NCI-H1436 treated with DMSO at 0.1 percent for 48 hours (cell line): ENCODE measurements at regions not wholly inside any gene's neighbourhood (a gene's known extent, or its start where the extent isn't known, plus 50 kb on each side); places are given as distances from the start of the nearest gene placed in this dataset.
"Not testable (repeated sequence)": the region's sequence is repeated elsewhere in the genome, so short reads cannot be mapped to it uniquely, and the experiment has no call there.

Experiments
- DNase-seq: peaks from one replicate; lab custom pipeline; 2025; lab: John Stamatoyannopoulos, UW

DNA sequence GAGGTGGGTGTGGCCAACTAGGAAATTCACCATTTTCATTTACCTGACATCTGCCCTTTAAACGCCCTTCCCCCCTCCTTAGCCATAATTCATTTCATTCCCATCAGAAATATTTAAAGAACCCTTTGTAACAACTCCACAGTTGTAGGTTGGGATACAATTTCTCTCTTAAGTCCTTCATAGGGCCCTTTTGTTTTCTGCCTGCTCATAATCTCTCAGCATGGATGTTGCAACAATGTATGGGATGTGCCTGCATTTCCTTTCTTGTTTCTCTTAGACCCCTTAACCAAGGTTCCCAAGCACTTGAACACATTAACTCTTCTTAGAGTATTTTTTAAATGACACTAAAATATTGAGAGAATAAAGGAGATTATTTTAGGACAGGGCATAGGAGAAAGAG lies 51.7 kb upstream of the MYO10 start:
- DNase-seq: no peak

- not testable (repeated sequence) for DNase-seq
Observed at GRCh38 chr5:16990817-16991520, 54.9 kb upstream of the MYO10 start.

DNA sequence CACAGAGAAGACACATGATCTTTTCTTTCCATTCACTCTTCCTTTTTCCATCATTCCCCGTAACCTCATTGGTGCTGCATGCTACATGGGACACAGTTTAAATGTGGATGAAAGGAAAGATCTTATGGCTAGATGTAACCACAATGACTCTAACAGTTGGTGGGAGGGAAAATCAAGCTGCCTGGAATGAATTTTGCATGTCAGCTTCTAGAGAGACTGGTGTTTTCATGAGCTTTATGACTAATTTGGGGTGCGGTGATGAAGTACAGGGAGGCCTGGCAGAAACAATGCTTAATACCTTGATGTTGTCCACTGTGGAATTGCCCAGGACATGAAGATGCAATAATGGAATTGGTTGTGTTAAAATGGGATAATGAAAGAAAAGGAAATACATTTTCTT lies 55.9 kb upstream of the MYO10 start:
- DNase-seq: no peak

GRCh38 chr5:16992444-16992843 lies 56.4 kb upstream of the MYO10 start:
- no peak for DNase-seq

DNA sequence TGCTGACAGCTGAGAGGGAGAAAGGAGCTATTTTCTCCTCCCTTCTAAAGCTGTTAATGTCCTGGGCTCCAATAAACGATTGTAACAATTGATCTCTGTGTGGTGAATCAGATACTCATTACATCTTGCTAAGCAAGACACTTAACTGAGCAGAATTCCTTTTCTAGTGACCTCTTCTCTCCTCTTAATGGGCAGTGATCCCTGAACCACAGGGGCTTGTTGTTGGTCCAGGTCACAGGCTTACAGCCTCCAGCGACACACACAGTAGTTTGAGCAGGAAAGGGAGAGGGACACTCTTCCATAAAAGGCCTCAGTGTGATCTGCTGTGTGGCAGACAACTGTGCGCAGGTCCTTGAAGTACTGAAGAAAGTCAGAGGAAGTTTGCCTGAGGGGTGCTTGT lies 58.5 kb upstream of the MYO10 start:
- no peak for DNase-seq

DNA sequence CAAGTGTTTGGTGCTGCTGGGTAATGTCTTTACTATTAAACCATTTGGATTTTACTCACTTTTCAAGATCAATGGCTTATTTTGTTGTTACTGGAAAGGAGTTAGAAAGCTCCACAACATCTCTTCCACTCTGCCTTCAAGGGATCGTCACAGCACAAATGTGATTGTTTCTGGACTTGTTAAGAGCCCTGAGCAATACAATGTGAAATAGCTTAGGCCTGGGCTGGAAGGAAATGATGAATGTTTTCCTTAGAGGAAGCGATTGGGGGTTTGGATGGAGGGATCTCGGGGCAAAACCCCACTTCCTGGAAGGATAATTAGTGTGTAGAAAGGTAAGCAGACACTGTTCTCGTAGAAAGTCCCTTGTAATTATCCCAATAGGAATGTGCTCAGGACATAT lies 59.3 kb upstream of the MYO10 start:
- no peak for DNase-seq

DNA sequence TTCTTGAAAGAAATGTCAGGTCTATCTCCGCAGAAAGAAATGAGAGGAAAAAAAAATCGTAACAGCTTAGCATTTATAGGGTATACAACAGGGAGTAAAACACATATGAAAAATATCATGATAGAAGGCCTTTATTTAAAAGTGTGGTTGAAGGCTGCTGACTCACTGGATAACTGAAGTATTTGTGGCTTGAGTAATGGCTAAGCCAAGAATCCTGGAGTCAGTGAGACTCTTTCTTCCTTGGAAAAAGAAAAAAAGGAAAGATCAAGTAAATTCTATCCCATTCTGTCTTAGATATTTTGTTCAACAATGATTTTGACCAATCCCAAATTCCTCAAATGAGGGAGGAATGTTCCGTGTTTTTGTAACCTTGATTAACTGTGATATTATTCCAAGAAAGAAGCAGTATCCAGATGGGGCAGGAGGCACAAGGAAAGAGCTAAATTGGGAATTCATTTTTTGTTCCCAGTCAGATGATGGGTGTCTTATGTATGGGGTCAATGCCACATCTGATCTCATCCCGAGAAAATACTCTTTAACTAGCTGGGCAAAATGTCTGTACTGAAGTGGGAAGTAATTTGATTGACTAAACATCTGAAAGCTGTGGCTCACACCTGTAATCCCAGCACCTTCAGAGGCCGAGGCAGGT lies 64.3 kb upstream of the MYO10 start:
- DNase-seq: no peak

- DNase-seq: no peak
Observed at GRCh38 chr5:17001428-17001827, 65.3 kb upstream of the MYO10 start.

DNA sequence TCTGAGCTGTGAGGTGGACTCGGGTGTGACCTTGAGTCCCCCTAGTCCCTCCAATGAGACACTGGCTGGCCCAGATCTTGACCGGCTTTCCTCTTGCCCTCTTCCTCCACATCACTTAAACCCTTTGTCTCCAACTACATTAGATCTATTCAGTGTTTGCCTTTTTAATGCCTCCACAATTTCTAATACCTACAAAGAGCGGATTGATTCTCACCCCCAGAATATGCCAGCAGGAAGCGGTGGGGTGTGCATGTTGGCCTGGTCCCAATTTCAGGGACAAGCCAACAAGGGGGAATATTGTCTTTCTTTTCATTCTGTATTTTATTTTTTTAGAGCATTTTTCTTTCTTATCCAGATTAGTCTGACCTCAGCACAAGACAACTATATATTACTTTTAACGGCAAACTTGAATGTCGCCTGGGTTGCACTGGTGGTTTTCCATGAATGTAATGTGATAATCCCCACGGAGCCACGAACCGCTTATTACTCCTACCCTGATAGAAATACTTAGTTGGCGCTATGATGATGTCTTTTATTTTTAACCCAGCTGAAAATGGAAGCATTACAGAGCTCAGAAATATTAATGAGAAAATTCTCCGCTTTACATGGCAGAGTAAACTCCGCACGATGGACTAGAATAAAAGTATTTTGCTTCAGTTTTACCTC lies 68.5 kb upstream of the MYO10 start:
- no peak for DNase-seq

DNA sequence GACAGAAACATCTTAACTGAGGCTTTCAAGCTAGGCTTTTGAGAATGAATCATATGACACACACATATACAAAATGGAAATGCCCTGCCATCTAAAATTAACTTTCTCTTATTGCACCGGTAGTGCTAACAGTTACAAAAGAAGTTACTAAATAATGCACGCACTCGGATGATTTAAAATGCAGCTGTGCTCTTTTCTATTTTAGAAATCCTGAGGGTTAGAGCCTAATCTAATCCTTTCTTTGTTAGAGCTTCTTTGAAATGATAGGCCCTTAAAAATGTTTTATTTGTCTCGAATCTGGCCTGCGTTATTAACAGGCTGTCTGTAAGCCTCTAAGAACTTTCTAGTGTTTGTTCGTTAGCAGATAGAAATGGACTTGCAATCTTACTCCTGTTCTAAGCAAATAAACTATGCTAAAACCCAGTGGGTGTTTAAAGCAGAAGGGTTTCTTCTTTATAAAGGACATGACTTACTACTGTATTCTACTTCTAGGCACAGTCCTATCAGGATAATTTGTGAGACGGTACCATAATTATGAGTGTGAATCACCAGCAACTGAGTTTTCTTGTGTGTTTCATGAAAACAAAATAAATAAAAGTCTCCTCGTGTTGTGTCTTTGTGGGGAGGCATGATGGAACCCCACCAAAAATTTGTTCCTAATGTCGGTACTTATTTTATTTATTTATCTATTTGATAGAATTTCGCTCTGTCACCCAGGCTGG lies 69.2 kb upstream of the MYO10 start:
- DNase-seq: no peak

DNA sequence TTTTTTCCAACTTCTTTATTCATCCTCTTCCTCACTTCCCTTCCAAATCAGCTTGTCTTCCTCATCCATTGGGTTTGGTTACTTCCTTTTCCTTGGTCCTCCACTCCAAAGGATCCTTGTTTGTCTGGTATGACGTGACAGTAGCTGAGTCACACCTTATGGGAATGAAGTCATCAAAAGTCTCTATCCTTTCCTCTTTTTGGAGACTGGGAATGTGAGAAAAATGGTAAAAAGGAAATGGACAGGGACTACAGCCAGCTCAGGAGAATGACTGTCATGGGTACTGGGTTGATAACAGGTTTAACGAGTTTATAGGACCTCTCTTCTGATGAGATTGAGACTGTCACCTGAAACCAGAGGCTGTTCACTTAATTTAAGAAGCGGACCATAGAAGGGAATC lies 76.2 kb upstream of the MYO10 start:
- no peak for DNase-seq

GRCh38 chr5:17014686-17015085 lies 78.6 kb upstream of the MYO10 start:
- no peak for DNase-seq

- no peak for DNase-seq
Observed at GRCh38 chr5:17018871-17019270, 82.8 kb upstream of the MYO10 start.

DNA sequence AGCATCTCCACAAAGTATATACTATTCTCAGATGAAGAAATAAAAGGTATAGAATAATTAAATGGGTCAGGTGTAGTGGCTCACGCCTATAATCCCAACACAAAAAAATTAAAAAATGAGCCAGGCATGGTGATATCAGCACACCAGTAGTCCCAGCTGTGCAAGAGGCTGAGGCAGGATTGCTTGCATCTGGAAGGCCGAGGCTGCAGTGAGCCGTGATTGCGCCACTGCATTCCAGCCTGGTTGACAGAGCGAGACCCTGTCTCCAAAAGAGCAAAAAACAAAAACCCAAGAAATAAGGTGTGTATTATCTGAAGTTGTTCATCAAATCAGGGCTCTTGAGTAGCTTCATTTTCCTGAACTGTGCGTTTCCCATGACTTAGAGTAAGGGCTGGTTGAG lies 83.2 kb upstream of the MYO10 start:
- no peak for DNase-seq

- no peak for DNase-seq
Observed at GRCh38 chr5:17020678-17021601, 84.9 kb upstream of the MYO10 start.

- DNase-seq: no peak
Observed at GRCh38 chr5:17021602-17021932, 85.5 kb upstream of the MYO10 start.

- DNase-seq: no peak
Observed at GRCh38 chr5:17022296-17022695, 86.2 kb upstream of the MYO10 start.

DNA sequence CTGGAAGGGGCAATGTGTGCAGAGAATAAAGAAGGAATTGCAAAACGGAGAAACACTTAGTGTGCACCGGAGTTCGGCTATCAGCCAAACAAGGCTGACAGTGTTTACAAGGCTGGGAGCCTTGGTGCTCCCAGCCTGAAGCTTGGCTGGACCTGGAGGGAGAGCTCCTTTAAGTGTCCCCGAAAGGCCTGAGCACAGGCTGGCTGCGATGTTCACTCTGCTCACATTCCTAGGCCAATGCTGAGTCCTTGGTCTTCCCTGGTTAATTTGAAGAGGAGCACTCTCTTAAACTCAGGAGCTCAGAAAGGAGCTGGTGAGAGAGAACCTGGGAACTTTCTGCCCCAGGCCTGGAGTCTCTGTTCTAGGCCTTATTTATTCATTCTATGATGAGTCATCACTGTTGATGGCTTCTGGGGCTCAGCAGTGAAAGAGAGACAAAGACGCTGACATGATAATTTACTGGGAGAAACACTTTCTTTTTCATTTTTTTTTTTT lies 88.6 kb upstream of the MYO10 start:
- no peak for DNase-seq

- not testable (repeated sequence) for DNase-seq
Observed at GRCh38 chr5:17031659-17032277, 95.7 kb upstream of the MYO10 start.

GRCh38 chr5:17032314-17032985 lies 96.4 kb upstream of the MYO10 start:
- not testable (repeated sequence) for DNase-seq

GRCh38 chr5:17034992-17035391 lies 98.9 kb upstream of the MYO10 start:
- not testable (repeated sequence) for DNase-seq
